ENCODE measurements at regions not wholly inside any gene's neighbourhood (a gene's known extent, or its start where the extent isn't known, plus 50 kb on each side); places are given as distances from the start of the nearest gene placed in this dataset.

GRCh38 chr3:107970993-107971580 is 119.7 kb downstream of the CD47 start:
- Histone ChIP-seq H3K36me3 (ENCODE audit: control insufficient read depth, insufficient read depth, low read length) (no peaks in the 10 kb centered on the region), H3K27me3 (replicated peaks; ENCODE audit: control insufficient read depth, insufficient read depth, low read length) (no peaks in the 10 kb centered on the region), H3K4me3 (ENCODE audit: low read depth, low read length) (no peak overlapping the region), H3K9me3 (no peaks in the 10 kb centered on the region), H3K4me1 (no peaks in the 10 kb centered on the region)
- Mint-ChIP-seq H3K4me3 (ENCODE audit: unreplicated experiment) (no peak overlapping the region), H3K36me3 (ENCODE audit: insufficient read depth, unreplicated experiment) (no peaks in the 10 kb centered on the region), H3K9me3 (ENCODE audit: unreplicated experiment) (no peaks in the 10 kb centered on the region), H3K4me1 (ENCODE audit: low read depth, unreplicated experiment) (no peaks in the 10 kb centered on the region), H3K27me3 (ENCODE audit: insufficient read depth, unreplicated experiment) (peaks cover 8% of the 10 kb centered on the region), H3K27ac (ENCODE audit: unreplicated experiment) (no peak overlapping the region)
- TF ChIP-seq CTCF (IDR thresholded peaks at IDR 0.05; ENCODE audit: insufficient read depth in 1 of 2, low read depth in 1 of 2, low read length in 1 of 2, severe bottlenecking in 1 of 2, unreplicated experiment in 1 of 2), result no peak
- POLR2A ChIA-PET, result no interaction called here
- DNase-seq, result no peak
- BruUV-seq (replicated peaks), result no TSS peak
- CTCF ChIA-PET, result no interaction called here
- intact Hi-C loops (cut with micrococcal nuclease; ENCODE audit: unreplicated experiment), result no loop called here

GRCh38 chr3:107969994-107970819 is 120.6 kb downstream of the CD47 start:
- H3K27me3 ChIP-seq (replicated peaks; ENCODE audit: control insufficient read depth, insufficient read depth, low read length), result no peaks in the 10 kb centered on the region
- Mint-ChIP-seq H3K36me3 (ENCODE audit: insufficient read depth, unreplicated experiment) (no peaks in the 10 kb centered on the region), H3K4me1 (ENCODE audit: low read depth, unreplicated experiment) (no peaks in the 10 kb centered on the region), H3K27ac (ENCODE audit: unreplicated experiment) (no peak overlapping the region), H3K4me3 (ENCODE audit: unreplicated experiment) (no peak overlapping the region), H3K9me3 (ENCODE audit: unreplicated experiment) (no peaks in the 10 kb centered on the region), H3K27me3 (ENCODE audit: insufficient read depth, unreplicated experiment) (peaks cover 3% of the 10 kb centered on the region)
- intact Hi-C loops (cut with micrococcal nuclease; ENCODE audit: unreplicated experiment), result no loop called here
- H3K4me3 ChIP-seq (ENCODE audit: low read depth, low read length), result no peak overlapping the region
- no TSS peak for BruUV-seq (replicated peaks)
- CTCF ChIA-PET, result no interaction called here
- H3K4me1 ChIP-seq, result no peaks in the 10 kb centered on the region
- H3K36me3 ChIP-seq (ENCODE audit: control insufficient read depth, insufficient read depth, low read length), result no peaks in the 10 kb centered on the region
- no peak for TF ChIP-seq CTCF (IDR thresholded peaks at IDR 0.05; ENCODE audit: insufficient read depth in 1 of 2, low read depth in 1 of 2, low read length in 1 of 2, severe bottlenecking in 1 of 2, unreplicated experiment in 1 of 2)
- H3K9me3 ChIP-seq, result no peaks in the 10 kb centered on the region
- DNase-seq, result no peak
- POLR2A ChIA-PET, result no interaction called here

GRCh38 chr3:107969525-107969924 is 121.3 kb downstream of the CD47 start:
- no peak for DNase-seq
- Histone ChIP-seq H3K4me3 (ENCODE audit: low read depth, low read length) (no peak overlapping the region), H3K36me3 (ENCODE audit: control insufficient read depth, insufficient read depth, low read length) (no peaks in the 10 kb centered on the region), H3K4me1 (no peaks in the 10 kb centered on the region), H3K9me3 (no peaks in the 10 kb centered on the region), H3K27me3 (replicated peaks; ENCODE audit: control insufficient read depth, insufficient read depth, low read length) (no peaks in the 10 kb centered on the region)
- Mint-ChIP-seq H3K9me3 (ENCODE audit: unreplicated experiment) (no peaks in the 10 kb centered on the region), H3K4me1 (ENCODE audit: low read depth, unreplicated experiment) (no peaks in the 10 kb centered on the region), H3K4me3 (ENCODE audit: unreplicated experiment) (no peak overlapping the region), H3K27me3 (ENCODE audit: insufficient read depth, unreplicated experiment) (peaks cover 3% of the 10 kb centered on the region), H3K27ac (ENCODE audit: unreplicated experiment) (no peak overlapping the region), H3K36me3 (ENCODE audit: insufficient read depth, unreplicated experiment) (no peaks in the 10 kb centered on the region)
- TF ChIP-seq CTCF (IDR thresholded peaks at IDR 0.05; ENCODE audit: insufficient read depth in 1 of 2, low read depth in 1 of 2, low read length in 1 of 2, severe bottlenecking in 1 of 2, unreplicated experiment in 1 of 2), result no peak
- intact Hi-C loops (cut with micrococcal nuclease; ENCODE audit: unreplicated experiment), result no loop called here
- CTCF ChIA-PET, result no interaction called here
- no TSS peak for BruUV-seq (replicated peaks)
- POLR2A ChIA-PET, result no interaction called here
